Endothelial cell (in vitro differentiated cells): ENCODE measurements at regions not wholly inside any gene's neighbourhood (a gene's known extent, or its start where the extent isn't known, plus 50 kb on each side); places are given as distances from the start of the nearest gene placed in this dataset.

ENCODE experiments used
- DNase-seq: peaks from one replicate; pipeline ENCODE4 v3.0.0; 2021; ENCODE audit warnings: low spot score
- H3K27ac Mint-ChIP-seq: one replicate; pipeline ENCODE4 v1.8.0; 2021; ENCODE audit warnings: mixed read lengths, inconsistent platforms; ENCODE audit not compliant: unreplicated experiment
- H3K27me3 Mint-ChIP-seq: one replicate; pipeline ENCODE4 v1.8.0; 2021; ENCODE audit warnings: mild to moderate bottlenecking, moderate library complexity, mixed read lengths, inconsistent platforms; ENCODE audit not compliant: unreplicated experiment
- H3K36me3 Mint-ChIP-seq: one replicate; pipeline ENCODE4 v1.8.0; 2021; ENCODE audit warnings: mild to moderate bottlenecking, low read depth, mixed read lengths, inconsistent platforms; ENCODE audit not compliant: unreplicated experiment
- H3K4me1 Mint-ChIP-seq: one replicate; pipeline ENCODE4 v1.8.0; 2021; ENCODE audit warnings: mild to moderate bottlenecking, mixed read lengths, inconsistent platforms; ENCODE audit not compliant: unreplicated experiment
- H3K4me3 Mint-ChIP-seq: one replicate; pipeline ENCODE4 v1.8.0; 2021; ENCODE audit warnings: mild to moderate bottlenecking, mixed read lengths, inconsistent platforms; ENCODE audit not compliant: unreplicated experiment
- H3K9me3 Mint-ChIP-seq: one replicate; pipeline ENCODE4 v1.8.0; 2021; ENCODE audit warnings: mixed read lengths, inconsistent platforms; ENCODE audit not compliant: unreplicated experiment
- TF ChIP-seq, protein P1 (sequence below): fragments of 200-600 bp; sonication (generic); IDR thresholded peaks from one replicate; pipeline ENCODE4 v1.5.0; 2021; ENCODE audit warnings: antibody characterized with exemption; ENCODE audit not compliant: unreplicated experiment

DNA sequence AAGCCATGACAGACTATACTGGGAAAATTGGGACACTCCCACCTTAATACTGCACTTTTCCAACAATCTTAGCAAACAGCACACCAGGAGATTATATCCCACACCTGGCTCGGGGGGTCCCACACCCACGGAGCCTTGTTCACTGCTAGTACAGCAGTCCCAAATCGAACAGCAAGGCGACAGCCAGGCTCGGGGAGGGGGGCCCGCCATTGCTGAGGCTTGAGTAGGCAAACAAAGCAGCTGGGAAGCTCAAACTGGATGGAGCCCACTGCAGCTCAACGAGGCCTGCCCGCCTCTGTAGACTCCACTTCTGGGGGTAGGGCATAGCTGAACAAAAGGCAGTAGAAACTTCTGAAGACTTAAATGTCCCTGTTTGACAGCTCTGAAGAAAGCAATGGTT lies 118.3 kb downstream of the MAGEB5 start:
- Mint-ChIP-seq H3K9me3 (no peaks in the 10 kb centered on the region), H3K27ac (no peak overlapping the region), H3K27me3 (no peaks in the 10 kb centered on the region), H3K4me3 (no peak overlapping the region), H3K4me1 (no peaks in the 10 kb centered on the region), H3K36me3 (no peaks in the 10 kb centered on the region)
- no peak for DNase-seq
- TF ChIP-seq, protein P1, sequence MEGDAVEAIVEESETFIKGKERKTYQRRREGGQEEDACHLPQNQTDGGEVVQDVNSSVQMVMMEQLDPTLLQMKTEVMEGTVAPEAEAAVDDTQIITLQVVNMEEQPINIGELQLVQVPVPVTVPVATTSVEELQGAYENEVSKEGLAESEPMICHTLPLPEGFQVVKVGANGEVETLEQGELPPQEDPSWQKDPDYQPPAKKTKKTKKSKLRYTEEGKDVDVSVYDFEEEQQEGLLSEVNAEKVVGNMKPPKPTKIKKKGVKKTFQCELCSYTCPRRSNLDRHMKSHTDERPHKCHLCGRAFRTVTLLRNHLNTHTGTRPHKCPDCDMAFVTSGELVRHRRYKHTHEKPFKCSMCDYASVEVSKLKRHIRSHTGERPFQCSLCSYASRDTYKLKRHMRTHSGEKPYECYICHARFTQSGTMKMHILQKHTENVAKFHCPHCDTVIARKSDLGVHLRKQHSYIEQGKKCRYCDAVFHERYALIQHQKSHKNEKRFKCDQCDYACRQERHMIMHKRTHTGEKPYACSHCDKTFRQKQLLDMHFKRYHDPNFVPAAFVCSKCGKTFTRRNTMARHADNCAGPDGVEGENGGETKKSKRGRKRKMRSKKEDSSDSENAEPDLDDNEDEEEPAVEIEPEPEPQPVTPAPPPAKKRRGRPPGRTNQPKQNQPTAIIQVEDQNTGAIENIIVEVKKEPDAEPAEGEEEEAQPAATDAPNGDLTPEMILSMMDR: no peak

DNA sequence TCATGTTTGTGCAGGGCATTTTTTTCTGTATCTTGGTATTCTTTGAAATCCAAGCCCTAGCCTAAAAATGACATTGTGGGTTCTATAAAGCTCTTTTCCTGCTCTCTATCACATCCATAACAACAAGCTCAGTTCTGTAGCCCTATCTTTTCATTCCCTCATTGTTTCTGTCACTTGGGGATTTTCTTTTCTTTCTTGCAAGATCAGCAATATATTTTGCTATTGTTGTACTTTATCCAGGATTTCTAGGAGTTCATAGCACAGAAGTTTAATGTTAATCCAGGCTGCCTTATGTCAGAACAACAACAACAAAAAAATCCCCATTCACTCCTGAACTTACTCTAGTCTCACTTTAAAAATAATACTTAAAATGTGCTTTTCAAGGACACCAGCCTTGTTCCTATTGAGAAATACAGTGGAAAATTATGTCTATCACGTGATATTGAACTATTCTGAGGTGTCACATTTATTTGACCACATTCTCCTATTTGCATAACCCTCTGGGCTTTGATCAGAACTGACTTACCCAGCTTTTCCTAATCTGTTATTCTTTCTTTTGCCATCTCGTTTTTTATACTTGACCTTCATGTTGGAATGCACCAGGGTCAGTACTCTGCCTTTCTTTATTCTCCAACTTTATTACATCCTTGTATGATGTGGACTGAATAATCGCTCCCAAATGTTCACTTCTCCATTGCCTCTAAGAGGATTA lies 112.8 kb downstream of the MAGEB5 start:
- H3K27ac Mint-ChIP-seq: no peak overlapping the region
- no peaks in the 10 kb centered on the region for H3K36me3 Mint-ChIP-seq
- no peaks in the 10 kb centered on the region for H3K4me1 Mint-ChIP-seq
- TF ChIP-seq, protein P1: no peak
- H3K9me3 Mint-ChIP-seq: no peaks in the 10 kb centered on the region
- DNase-seq: no peak
- no peak overlapping the region for H3K4me3 Mint-ChIP-seq
- no peaks in the 10 kb centered on the region for H3K27me3 Mint-ChIP-seq

DNA sequence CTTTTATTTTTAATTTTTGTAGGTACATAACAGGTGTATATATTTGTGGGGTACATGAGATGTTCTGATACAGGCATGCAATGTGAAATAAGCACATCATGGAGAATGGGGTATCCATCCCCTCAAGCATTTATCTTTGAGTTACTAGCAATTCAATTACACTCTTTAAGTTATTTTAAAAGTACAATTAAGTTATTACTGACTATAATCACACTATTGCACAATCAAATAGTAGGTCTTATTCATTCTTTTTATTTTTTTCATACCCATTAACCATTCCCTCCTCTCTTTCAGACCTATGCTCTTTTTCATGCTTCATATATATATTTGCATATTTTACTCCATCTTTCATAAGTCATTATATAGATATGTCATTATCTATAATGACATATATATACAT lies 93.3 kb downstream of the MAGEB5 start:
- Mint-ChIP-seq H3K27ac (no peak overlapping the region), H3K4me3 (no peak overlapping the region), H3K27me3 (no peaks in the 10 kb centered on the region), H3K4me1 (no peaks in the 10 kb centered on the region), H3K36me3 (no peaks in the 10 kb centered on the region), H3K9me3 (no peaks in the 10 kb centered on the region)
- TF ChIP-seq, protein P1: no peak
- no peak for DNase-seq

DNA sequence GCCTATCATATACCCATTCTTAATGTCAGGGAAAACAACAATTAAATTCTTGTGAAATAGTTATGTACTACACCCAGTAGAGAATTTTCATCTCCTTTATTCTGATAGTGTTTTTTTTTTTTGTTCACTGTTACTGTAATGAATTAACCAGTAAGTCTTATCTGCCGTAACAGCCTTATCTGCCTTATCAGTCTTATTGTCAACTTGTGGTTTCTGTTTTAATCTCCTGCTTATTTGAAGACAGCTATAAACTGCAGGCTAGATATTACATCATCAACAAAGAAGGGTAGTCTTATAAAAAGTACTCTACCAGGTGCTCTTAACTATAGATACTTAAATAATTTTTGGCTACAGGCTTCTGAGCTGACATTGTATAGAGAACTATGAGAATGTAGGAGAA lies 79.5 kb downstream of the MAGEB5 start:
- Mint-ChIP-seq H3K4me1 (no peaks in the 10 kb centered on the region), H3K27ac (no peak overlapping the region), H3K4me3 (no peak overlapping the region), H3K27me3 (no peaks in the 10 kb centered on the region), H3K36me3 (no peaks in the 10 kb centered on the region), H3K9me3 (no peaks in the 10 kb centered on the region)
- no peak for DNase-seq
- TF ChIP-seq, protein P1: no peak

DNA sequence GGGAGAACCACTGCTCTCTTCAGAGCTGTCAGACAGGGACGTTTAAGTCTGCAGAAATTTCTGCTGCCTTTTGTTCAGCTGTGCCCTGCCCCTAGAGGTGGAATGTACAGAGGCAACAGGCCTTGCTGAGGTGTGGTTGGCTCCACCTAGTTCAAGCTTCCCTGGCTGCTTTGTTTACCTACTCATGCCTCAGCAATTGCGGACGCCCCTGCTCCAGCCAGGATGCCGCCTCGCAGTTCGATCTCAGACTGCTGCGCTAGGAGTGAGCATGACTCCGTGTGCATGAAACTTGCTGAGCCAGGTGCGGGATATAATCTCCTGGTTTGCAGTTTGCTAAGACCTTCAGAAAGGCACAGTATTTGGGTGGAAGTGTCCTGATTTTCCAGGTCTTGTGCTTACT lies 70.9 kb downstream of the MAGEB5 start:
- H3K36me3 Mint-ChIP-seq: peaks cover 4% of the 10 kb centered on the region
- TF ChIP-seq, protein P1: no peak
- H3K4me1 Mint-ChIP-seq: no peaks in the 10 kb centered on the region
- H3K27me3 Mint-ChIP-seq: peaks cover 3% of the 10 kb centered on the region
- no peak overlapping the region for H3K27ac Mint-ChIP-seq
- DNase-seq: no peak
- no peaks in the 10 kb centered on the region for H3K9me3 Mint-ChIP-seq
- H3K4me3 Mint-ChIP-seq: no peak overlapping the region
